ENCODE measurements at regions not wholly inside any gene's neighbourhood (a gene's known extent, or its start where the extent isn't known, plus 50 kb on each side); places are given as distances from the start of the nearest gene placed in this dataset.

DNA sequence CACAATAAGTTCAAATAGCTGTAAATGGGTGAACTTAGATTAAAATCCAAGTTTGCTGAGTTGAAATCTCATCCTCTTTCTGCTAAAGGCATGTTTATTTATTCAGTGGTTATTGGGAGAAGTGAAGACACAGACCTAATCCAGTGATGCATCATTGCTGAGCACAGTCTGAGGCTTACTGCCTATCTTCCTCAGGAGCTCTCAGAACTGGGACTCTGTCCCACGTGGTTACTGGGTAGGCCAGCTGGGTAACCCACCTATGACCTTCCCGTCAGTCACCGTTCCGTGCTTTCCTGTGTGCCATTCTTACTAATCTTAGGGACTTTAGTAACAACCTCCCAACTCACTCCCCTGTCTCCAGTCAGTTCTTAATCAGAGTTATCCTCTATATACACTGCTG lies 226.8 kb upstream of the ATP10B start:
- TF ChIP-seq CTCF (IDR thresholded peaks at IDR 0.05): no peak
- TF ChIP-seq POLR2AphosphoS5 (IDR thresholded peaks at IDR 0.05): no peak
- no peak for TF ChIP-seq POLR2A (IDR thresholded peaks at IDR 0.05)
- TF ChIP-seq EP300 (IDR thresholded peaks at IDR 0.05): no peak

Data from gastroesophageal sphincter (tissue), 3 donors.